SK-N-MC (cell line): ENCODE measurements at regions not wholly inside any gene's neighbourhood (a gene's known extent, or its start where the extent isn't known, plus 50 kb on each side); places are given as distances from the start of the nearest gene placed in this dataset.

Experiments used
- DNase-seq: peaks from one replicate; pipeline ENCODE4 v3.0.0-alpha.2; 2011; ENCODE audit warnings: low read depth, low spot score
- H3K27ac ChIP-seq: fragments of 200-600 bp; sonication (generic); 2 replicates; pipeline ENCODE4 v1.5.1; 2016; ENCODE audit warnings: mixed run types
- H3K36me3 ChIP-seq: fragments of 200-600 bp; sonication (generic); 2 replicates; pipeline ENCODE4 v1.6.1; 2017; ENCODE audit warnings: antibody characterized with exemption, low read length, mixed read lengths; ENCODE audit not compliant: insufficient read depth
- H3K4me3 ChIP-seq: fragments of 200-600 bp; sonication (generic); 2 replicates; pipeline ENCODE4 v1.5.1; 2016
- H3K9ac ChIP-seq: fragments of 200-600 bp; sonication (generic); 2 replicates; pipeline ENCODE4 v1.8.0; 2017; ENCODE audit warnings: mixed run types, mixed read lengths; ENCODE audit not compliant: insufficient read length
- H3K9me3 ChIP-seq: fragments of 200-600 bp; sonication (generic); 2 replicates; pipeline ENCODE4 v1.6.1; 2017; ENCODE audit warnings: low read depth, mild to moderate bottlenecking, antibody characterized with exemption, low read length, moderate library complexity, mixed read lengths
- EZH2 ChIP-seq: fragments of 200-600 bp; sonication (generic); IDR thresholded peaks from one replicate; pipeline ENCODE4 v1.6.1; 2017; ENCODE audit warnings: antibody characterized with exemption
- FOXP2 ChIP-seq: optimal IDR thresholded peaks from 2 replicates; pipeline ENCODE3; 2011; ENCODE audit warnings: mild to moderate bottlenecking, moderate library complexity; ENCODE audit not compliant: insufficient read depth; ENCODE audit errors: extremely low read length, control extremely low read depth
- POLR2AphosphoS5 ChIP-seq: IDR thresholded peaks from 2 replicates; pipeline ENCODE4 v1.6.1; 2012; ENCODE audit warnings: mild to moderate bottlenecking, low read depth, low read length, borderline replicate concordance

- no peak overlapping the region for H3K27ac ChIP-seq
- TF ChIP-seq POLR2AphosphoS5 (no peak), FOXP2 (no peak), EZH2 (no peak)
- H3K9me3 ChIP-seq: no peaks in the 10 kb centered on the region
- H3K36me3 ChIP-seq: no peaks in the 10 kb centered on the region
- DNase-seq: peak; percentile 3
- H3K9ac ChIP-seq: no peak overlapping the region
- H3K4me3 ChIP-seq: peak overlapping the region; percentile 49
These were observed 108.6 kb upstream of the GJB6 start for GRCh38 chr13:20340759-20341171.

- no peaks in the 10 kb centered on the region for H3K9me3 ChIP-seq
- H3K27ac ChIP-seq: no peak overlapping the region
These were observed 108.1 kb upstream of the GJB6 start for GRCh38 chr13:20340136-20340758.

GRCh38 chr13:20337884-20338551 is 105.9 kb upstream of the GJB6 start:
- no peak overlapping the region for H3K27ac ChIP-seq
- no peak overlapping the region for H3K9ac ChIP-seq
- H3K36me3 ChIP-seq: no peaks in the 10 kb centered on the region
- no peak overlapping the region for H3K4me3 ChIP-seq
- H3K9me3 ChIP-seq: no peaks in the 10 kb centered on the region
- TF ChIP-seq POLR2AphosphoS5 (no peak), EZH2 (no peak), FOXP2 (no peak)
- DNase-seq: no peak

More at GRCh38 chr13:20340136-20340758, 108.1 kb upstream of the GJB6 start:
- DNase-seq: no peak
- TF ChIP-seq FOXP2 (no peak), POLR2AphosphoS5 (no peak), EZH2 (no peak)
- H3K4me3 ChIP-seq: peak overlapping the region; percentile 49; the same call in 1 of the 2 replicates
- H3K9ac ChIP-seq: no peak overlapping the region
- H3K36me3 ChIP-seq: no peaks in the 10 kb centered on the region

- Histone ChIP-seq H3K27ac (no peak overlapping the region), H3K4me3 (no peak overlapping the region), H3K9me3 (no peaks in the 10 kb centered on the region), H3K9ac (no peak overlapping the region), H3K36me3 (no peaks in the 10 kb centered on the region)
- TF ChIP-seq FOXP2: no peak
- TF ChIP-seq EZH2: no peak
- TF ChIP-seq POLR2AphosphoS5: no peak
- DNase-seq: no peak
These were observed 104.6 kb upstream of the GJB6 start for GRCh38 chr13:20336761-20337160.

- no peak for DNase-seq
- no peak overlapping the region for H3K4me3 ChIP-seq
- TF ChIP-seq FOXP2 (no peak), POLR2AphosphoS5 (no peak), EZH2 (no peak)
- H3K27ac ChIP-seq: no peak overlapping the region
- no peaks in the 10 kb centered on the region for H3K9me3 ChIP-seq
- H3K36me3 ChIP-seq: no peaks in the 10 kb centered on the region
- H3K9ac ChIP-seq: no peak overlapping the region
These were observed 102.2 kb upstream of the GJB6 start for GRCh38 chr13:20334309-20334708.

GRCh38 chr13:20332361-20333096 is 100.4 kb upstream of the GJB6 start:
- no peak overlapping the region for H3K9ac ChIP-seq

GRCh38 chr13:20331949-20332348 is 99.8 kb upstream of the GJB6 start:
- Histone ChIP-seq H3K9me3 (no peaks in the 10 kb centered on the region), H3K36me3 (no peaks in the 10 kb centered on the region), H3K27ac (no peak overlapping the region), H3K9ac (no peak overlapping the region), H3K4me3 (peak overlapping the region; percentile 68)
- TF ChIP-seq FOXP2 (no peak), EZH2 (no peak), POLR2AphosphoS5 (no peak)
- DNase-seq: peak; percentile 22

More at GRCh38 chr13:20332361-20333096, 100.4 kb upstream of the GJB6 start:
- no peak overlapping the region for H3K27ac ChIP-seq
- peak overlapping the region; percentile 68 for H3K4me3 ChIP-seq
- DNase-seq: peak; percentile 40
- no peaks in the 10 kb centered on the region for H3K36me3 ChIP-seq
- H3K9me3 ChIP-seq: no peaks in the 10 kb centered on the region
- no peak for TF ChIP-seq POLR2AphosphoS5
- peak; percentile 43 for TF ChIP-seq FOXP2

- H3K9ac ChIP-seq: no peak overlapping the region
- no peak overlapping the region for H3K27ac ChIP-seq
- no peaks in the 10 kb centered on the region for H3K9me3 ChIP-seq
- H3K36me3 ChIP-seq: no peaks in the 10 kb centered on the region
- peak; percentile 14 for DNase-seq
- peak overlapping the region; percentile 68 for H3K4me3 ChIP-seq
- TF ChIP-seq POLR2AphosphoS5: no peak
- TF ChIP-seq FOXP2: no peak
- TF ChIP-seq EZH2: no peak
These were observed 99.3 kb upstream of the GJB6 start for GRCh38 chr13:20331419-20331818.
